ENCODE measurements at regions not wholly inside any gene's neighbourhood (a gene's known extent, or its start where the extent isn't known, plus 50 kb on each side); places are given as distances from the start of the nearest gene placed in this dataset.
A peak's percentile ranks its signal among the peaks of the same experiment; 100 is the strongest.
"Not testable (repeated sequence)": the region's sequence is repeated elsewhere in the genome, so short reads cannot be mapped to it uniquely, and the experiment has no call there.

- no peak for ATAC-seq
- no peak for DNase-seq (ENCODE audit: low spot score)
These were observed 110.0 kb downstream of the DYRK2 start for GRCh38 chr12:67758521-67758920.

- ATAC-seq, result no peak
- no peak for DNase-seq (ENCODE audit: low spot score)
These were observed 111.3 kb downstream of the DYRK2 start for GRCh38 chr12:67759829-67760228.

GRCh38 chr12:67760586-67761275, 112.2 kb downstream of the DYRK2 start:
- ATAC-seq (no peak), DNase-seq (ENCODE audit: low spot score) (no peak)

GRCh38 chr12:67761566-67761965, 113.0 kb downstream of the DYRK2 start:
- ATAC-seq (no peak), DNase-seq (ENCODE audit: low spot score) (no peak)

GRCh38 chr12:67764055-67764454, 115.5 kb downstream of the DYRK2 start:
- DNase-seq (ENCODE audit: low spot score) (no peak), ATAC-seq (no peak)

GRCh38 chr12:67764946-67765619, 116.5 kb downstream of the DYRK2 start:
- no peak for DNase-seq (ENCODE audit: low spot score)
- ATAC-seq, result no peak

DNA sequence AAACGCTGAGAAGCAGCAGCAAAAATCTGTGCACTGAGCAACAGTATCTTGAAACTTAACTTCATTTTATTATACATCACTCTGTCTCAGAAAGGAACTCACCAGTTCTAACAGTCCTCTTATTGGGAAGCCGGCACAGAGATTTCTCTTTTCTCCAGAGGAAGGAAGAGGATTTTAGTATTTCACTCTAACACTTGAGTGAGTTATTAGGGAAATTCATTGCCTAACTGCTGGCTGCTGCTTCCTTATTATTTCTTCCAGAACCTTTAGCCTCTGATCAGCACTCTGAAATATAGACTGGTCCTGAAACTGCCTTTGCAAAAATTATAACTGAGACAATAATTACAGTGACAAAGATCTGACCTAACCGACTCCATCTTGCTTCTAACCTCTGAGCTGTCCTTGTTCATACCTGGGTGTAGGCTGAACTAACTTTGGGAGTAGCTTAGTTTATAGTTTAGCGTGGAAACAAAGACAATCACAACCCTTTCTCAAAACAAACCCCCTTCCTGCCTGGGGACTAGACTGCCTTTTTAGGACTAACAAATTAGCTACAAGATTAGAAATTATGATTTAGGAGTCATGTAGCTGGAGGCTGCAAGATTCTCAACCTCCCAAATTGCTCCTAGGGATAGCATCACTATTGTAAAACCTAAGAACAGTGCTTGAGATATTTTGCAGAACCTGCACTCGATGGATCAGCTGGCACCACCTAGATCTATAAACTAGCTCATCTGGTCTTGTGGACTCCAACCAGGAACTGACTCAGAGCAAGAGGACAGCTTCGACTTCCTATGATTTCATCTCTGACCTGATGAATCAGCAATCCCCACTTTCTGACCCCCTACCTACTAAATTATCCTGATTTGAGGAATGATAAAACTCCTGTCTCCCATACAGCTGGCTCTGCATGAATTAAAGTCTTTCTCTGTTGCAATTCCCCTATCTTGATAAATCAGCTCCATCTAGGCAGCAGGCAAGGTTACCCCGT, 117.5 kb downstream of the DYRK2 start:
- DNase-seq (ENCODE audit: low spot score) (no peak), ATAC-seq (no peak)

GRCh38 chr12:67772267-67773169, 124.0 kb downstream of the DYRK2 start:
- DNase-seq (ENCODE audit: low spot score), result no peak
- no peak for ATAC-seq

DNA sequence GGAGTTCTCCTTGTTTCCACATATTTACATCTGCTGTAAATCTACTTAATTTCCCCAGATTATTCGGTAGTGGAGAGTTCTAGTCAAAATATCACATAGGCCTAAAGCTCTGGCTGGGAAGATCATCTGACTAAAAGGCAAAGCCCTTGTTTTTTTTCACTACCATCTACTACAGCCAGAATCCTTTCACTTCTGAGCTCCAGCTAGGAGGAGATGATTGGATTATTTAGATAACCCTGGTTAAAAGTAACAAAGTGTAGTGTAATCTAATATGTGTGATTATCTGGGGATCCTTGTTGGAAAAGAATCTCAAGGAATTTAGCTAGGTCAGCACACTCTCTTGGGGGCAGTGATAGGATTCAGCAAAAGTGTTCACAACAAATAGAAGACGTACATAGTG, 125.4 kb downstream of the DYRK2 start:
- ATAC-seq (no peak), DNase-seq (ENCODE audit: low spot score) (no peak)

GRCh38 chr12:67774983-67775587, 126.5 kb downstream of the DYRK2 start:
- ATAC-seq (no peak), DNase-seq (ENCODE audit: low spot score) (no peak)

GRCh38 chr12:67780580-67781084, 132.1 kb downstream of the DYRK2 start:
- DNase-seq (ENCODE audit: low spot score) (no peak), ATAC-seq (no peak)

GRCh38 chr12:67782573-67782972, 134.0 kb downstream of the DYRK2 start:
- no peak for DNase-seq (ENCODE audit: low spot score)

DNA sequence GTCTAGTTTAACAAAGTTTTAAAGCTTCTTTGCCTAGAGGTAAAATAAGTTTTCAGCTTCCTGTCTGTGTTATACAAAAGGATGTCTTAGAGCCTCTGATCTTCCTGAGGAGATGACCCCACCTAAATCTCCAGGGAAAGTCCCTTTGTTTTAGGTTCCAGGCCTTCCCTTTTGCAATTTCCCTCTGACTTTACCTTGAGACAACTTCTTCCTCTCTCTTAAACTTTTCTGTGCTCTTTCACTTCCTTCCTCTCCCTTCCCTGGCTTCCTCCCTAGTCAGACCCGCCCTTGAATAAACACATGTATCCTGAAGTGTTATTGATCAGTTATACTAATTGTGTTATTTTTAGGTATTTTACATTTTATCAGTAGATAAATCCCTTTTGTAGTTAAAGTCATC, 134.8 kb downstream of the DYRK2 start:
- no peak for DNase-seq (ENCODE audit: low spot score)
- no peak for ATAC-seq

More at GRCh38 chr12:67782573-67782972, 134.0 kb downstream of the DYRK2 start:
- ATAC-seq, result no peak

DNA sequence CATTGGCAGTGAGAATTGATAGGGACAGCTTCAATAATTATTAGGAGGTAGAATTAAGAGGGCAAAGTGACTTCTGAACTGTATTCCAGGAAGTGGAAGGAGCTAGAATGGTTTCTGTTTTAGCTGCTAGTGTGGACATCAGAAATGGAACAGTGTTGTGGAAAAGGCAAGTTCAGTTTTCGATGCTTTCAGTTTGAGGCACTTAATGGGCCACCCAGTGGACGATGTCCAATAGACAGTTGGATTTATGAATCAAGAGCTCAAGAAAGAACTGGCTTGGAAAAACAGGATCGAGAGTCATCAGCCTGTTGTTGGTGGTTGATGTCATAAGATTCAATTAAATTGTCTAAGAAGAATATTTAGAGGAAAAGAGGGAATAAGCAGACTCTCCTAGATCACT, 136.3 kb downstream of the DYRK2 start:
- DNase-seq (ENCODE audit: low spot score) (no peak), ATAC-seq (peak; percentile 53)

DNA sequence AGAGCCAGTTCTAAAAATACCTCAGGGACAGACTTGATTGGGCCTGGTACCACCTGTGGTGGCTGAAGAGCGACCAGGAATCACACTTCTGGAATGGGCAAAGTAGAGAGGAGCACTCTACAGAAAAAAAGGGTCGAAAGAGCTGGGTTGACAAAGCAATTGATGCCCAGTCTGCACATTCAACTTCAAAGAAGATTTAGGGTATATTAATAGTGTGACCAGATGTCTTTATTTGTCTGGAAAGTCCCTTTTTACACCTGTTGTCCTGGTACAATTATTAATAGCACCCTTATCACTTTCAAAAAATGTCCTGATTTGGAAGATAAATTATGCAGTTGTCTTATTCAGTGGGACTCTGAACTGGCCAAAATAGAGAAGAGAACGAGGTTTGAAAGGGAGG, 137.5 kb downstream of the DYRK2 start:
- DNase-seq (ENCODE audit: low spot score), result no peak
- no peak for ATAC-seq

DNA sequence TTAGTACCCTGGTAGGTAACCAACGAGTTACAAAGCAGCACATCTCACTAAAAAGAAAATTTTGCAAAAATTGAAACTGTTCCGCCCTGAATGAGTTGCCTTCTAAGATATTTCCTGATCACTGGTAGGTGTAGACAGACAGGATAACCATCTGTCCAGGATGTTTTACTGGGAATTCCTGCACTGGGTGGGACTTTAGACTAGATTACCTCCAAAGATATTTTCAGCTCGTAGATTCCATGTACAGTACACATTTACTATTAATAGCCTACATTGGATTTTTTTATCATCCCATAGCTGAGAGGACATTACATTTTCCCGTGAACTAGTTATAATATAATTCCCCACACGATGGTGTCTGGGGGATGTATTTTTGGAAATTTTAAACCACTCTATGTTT, 139.6 kb downstream of the DYRK2 start:
- DNase-seq (ENCODE audit: low spot score) (no peak), ATAC-seq (no peak)

GRCh38 chr12:67789266-67789665, 140.7 kb downstream of the DYRK2 start:
- DNase-seq (ENCODE audit: low spot score) (no peak), ATAC-seq (no peak)

DNA sequence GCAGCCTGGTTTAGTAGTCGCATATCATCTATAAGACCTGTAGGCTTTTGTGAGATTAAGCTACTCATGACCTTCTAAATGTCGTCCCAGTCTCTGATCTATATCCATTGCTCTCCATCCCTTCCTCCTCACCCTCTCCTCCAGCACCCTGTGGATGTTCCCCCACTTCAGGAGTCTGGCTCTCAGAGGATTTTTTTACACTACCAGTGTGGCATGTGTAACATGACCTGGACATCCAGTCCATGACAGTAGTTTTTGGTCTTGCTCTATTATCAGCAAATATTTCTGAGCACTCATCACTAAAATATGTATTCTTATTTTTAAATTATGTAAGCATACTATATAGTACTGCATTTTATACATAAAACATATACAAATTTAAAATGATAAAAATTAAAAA, 142.1 kb downstream of the DYRK2 start:
- DNase-seq (ENCODE audit: low spot score) (no peak), ATAC-seq (no peak)

DNA sequence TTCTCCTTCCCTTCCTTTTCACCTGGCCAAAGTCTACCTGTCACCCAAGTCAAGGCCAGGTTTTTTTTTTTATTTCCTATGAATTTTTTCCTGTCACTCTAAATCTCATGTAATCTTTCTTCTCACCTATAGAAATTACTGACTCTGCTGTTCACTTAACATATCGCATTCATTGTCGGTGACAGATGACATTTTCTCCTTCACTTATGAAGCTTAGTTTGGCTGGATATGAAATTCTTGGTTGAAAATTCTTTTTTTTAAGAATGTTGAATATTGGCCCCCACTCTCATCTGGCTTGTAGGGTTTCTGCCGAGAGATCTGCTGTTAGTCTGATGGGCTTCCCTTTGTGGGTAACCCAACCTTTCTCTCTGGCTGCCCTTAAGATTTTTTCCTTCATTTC, 142.8 kb downstream of the DYRK2 start:
- DNase-seq (ENCODE audit: low spot score); ATAC-seq: not testable (repeated sequence)

DNA sequence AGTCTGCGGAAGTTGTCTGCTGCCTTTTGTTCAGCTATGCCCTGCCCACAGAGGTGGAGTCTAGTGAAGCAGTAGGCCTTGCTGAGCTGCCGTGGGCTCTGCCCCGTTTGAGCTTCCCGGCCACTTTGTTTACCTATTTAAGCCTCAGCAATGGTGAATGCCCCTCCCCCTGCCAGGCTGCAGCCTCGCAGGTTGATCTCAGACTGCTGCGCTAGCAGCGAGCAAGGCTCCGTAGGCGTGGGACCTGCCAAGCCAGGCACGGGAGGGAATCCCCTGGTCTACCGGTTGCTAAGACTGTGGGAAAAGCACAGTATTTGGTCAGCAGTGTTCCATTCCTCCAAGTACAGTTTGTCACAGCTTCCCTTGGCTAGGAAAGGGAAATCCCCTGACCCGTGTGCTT, 143.6 kb downstream of the DYRK2 start:
- ATAC-seq (no peak), DNase-seq (ENCODE audit: low spot score) (no peak)

Measured in left lobe of liver (tissue), 2 donors.